GM23248 (cell line): ENCODE measurements at regions not wholly inside any gene's neighbourhood (a gene's known extent, or its start where the extent isn't known, plus 50 kb on each side); places are given as distances from the start of the nearest gene placed in this dataset.

Source experiments
- EZH2 ChIP-seq: fragments of 200-600 bp; sonication (generic); IDR thresholded peaks from 2 replicates; pipeline ENCODE4 v1.6.1; 2018; ENCODE audit warnings: antibody characterized with exemption, mild to moderate bottlenecking; ENCODE audit not compliant: insufficient read depth, poor library complexity, severe bottlenecking
- EZH2phosphoT487 ChIP-seq: fragments of 200-600 bp; sonication (generic); IDR thresholded peaks from 2 replicates; pipeline ENCODE4 v1.6.1; 2018; ENCODE audit warnings: antibody characterized with exemption, moderate library complexity, mild to moderate bottlenecking, low read depth; ENCODE audit not compliant: insufficient read depth

DNA sequence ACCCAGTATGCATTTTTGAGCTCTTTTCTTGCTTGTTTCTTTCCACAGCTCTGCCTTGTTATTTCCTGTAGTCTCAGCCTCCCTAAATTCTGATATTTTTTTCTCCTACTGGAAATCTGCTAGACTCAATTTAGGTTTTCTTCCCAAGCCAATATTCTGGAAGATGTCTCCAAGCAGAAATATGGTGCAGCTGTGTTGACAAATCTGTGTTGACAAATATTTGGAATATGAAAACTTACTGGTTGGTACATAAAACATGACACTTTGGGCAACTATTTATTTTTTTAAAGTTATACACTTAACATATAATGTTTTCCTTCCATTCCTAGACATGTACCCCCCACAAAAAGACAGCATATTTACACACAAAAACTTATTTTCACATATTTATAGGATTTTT is 1048.4 kb downstream of the NCAM2 start:
- no peak for TF ChIP-seq EZH2phosphoT487
- TF ChIP-seq EZH2, result no peak
